H1 (cell line): ENCODE measurements at regions not wholly inside any gene's neighbourhood (a gene's known extent, or its start where the extent isn't known, plus 50 kb on each side); places are given as distances from the start of the nearest gene placed in this dataset.

Experiments used
- CTCF ChIA-PET: fragments of 300-600 bp; sonication (Branson Sonifier 250); formaldehyde crosslinking; loops from one replicate; lab custom pipeline; 2021; ENCODE audit not compliant: partially characterized antibody; lab: Charles Lee
- POLR2A ChIA-PET: fragments of 300-600 bp; sonication (Branson Sonifier 250); formaldehyde crosslinking; loops from one replicate; lab custom pipeline; 2021; ENCODE audit warnings: inconsistent platforms; ENCODE audit not compliant: partially characterized antibody; lab: Charles Lee
- DNase-seq, 2 experiments: peaks; one replicate each; pipeline versions ENCODE4 v3.0.0 to v3.0.0-alpha.2; 2010 to 2022; ENCODE audit warnings: low spot score in 2 of 2, low read depth in 1 of 2, mixed read lengths in 1 of 2
- FAIRE-seq: peaks from 2 replicates; lab custom pipeline; 2011; peaks lifted over from hg19 to GRCh38; lab: Jason Lieb, UNC
- H2AFZ ChIP-seq: 2 replicates; pipeline ENCODE4 v1.8.1; 2012; ENCODE audit warnings: low read length, inconsistent platforms
- H2AK5ac ChIP-seq: 2 replicates; pipeline ENCODE4 v1.6.1; 2013; ENCODE audit warnings: low read depth, low read length
- H2BK120ac ChIP-seq: replicated peaks from 2 replicates; pipeline ENCODE3; 2013; ENCODE audit warnings: low read depth, low read length, inconsistent platforms
- H2BK12ac ChIP-seq: 2 replicates; pipeline ENCODE4 v1.6.1; 2013; ENCODE audit warnings: low read depth, low read length
- H2BK15ac ChIP-seq: 2 replicates; pipeline ENCODE4 v1.6.1; 2013; ENCODE audit warnings: low read length
- H2BK20ac ChIP-seq: 2 replicates; pipeline ENCODE4 v1.6.1; 2013; ENCODE audit warnings: low read length
- H2BK5ac ChIP-seq: 2 replicates; pipeline ENCODE4 v1.6.1; 2013; ENCODE audit warnings: low read depth, low read length
- H3K14ac ChIP-seq: 2 replicates; pipeline ENCODE4 v1.6.1; 2013; ENCODE audit warnings: inconsistent platforms; ENCODE audit not compliant: insufficient read length
- H3K18ac ChIP-seq: 2 replicates; pipeline ENCODE4 v1.6.1; 2013; ENCODE audit warnings: low read length; ENCODE audit errors: extremely low read depth
- H3K23ac ChIP-seq: 2 replicates; pipeline ENCODE4 v1.6.1; 2013; ENCODE audit warnings: inconsistent platforms; ENCODE audit not compliant: insufficient read length
- H3K23me2 ChIP-seq: 2 replicates; pipeline ENCODE4 v1.6.1; 2013; ENCODE audit warnings: low read depth, low read length
- H3K27ac ChIP-seq: 2 replicates; pipeline ENCODE4 v1.6.1; 2011; ENCODE audit warnings: low read depth, low read length, inconsistent platforms
- H3K27me3 ChIP-seq, 4 experiments: replicated peaks in 1 of 4; 1 replicate in 1 of 4; 2 replicates in 3 of 4; pipeline versions ENCODE4 v1.6.1 to v1.8.1; 2011 to 2013; ENCODE audit warnings: low read length in 3 of 4, mild to moderate bottlenecking in 3 of 4, inconsistent platforms in 2 of 4, mixed read lengths in 2 of 4, moderate library complexity in 1 of 4; ENCODE audit not compliant: control insufficient read depth in 3 of 4, insufficient read depth in 3 of 4; ENCODE audit errors: extremely low read depth in 1 of 4
- H3K36me3 ChIP-seq, 4 experiments: 2 replicates each; pipeline versions ENCODE4 v1.6.1 to v1.8.1; 2011 to 2013; ENCODE audit warnings: mild to moderate bottlenecking in 4 of 4, low read length in 3 of 4, moderate library complexity in 2 of 4, control low read depth in 1 of 4, inconsistent platforms in 1 of 4; ENCODE audit not compliant: insufficient read depth in 4 of 4, control insufficient read depth in 2 of 4
- H3K4ac ChIP-seq: replicated peaks from 2 replicates; pipeline ENCODE3; 2013; ENCODE audit warnings: low read length, low read depth, mixed read lengths, inconsistent platforms; ENCODE audit not compliant: insufficient read length
- H3K4me1 ChIP-seq, 4 experiments: replicated peaks in 1 of 4; 1 replicate in 1 of 4; 2 replicates in 3 of 4; pipeline versions ENCODE4 v1.6.1 to v1.8.1; 2011 to 2013; ENCODE audit warnings: low read length in 3 of 4, inconsistent platforms in 2 of 4, mixed read lengths in 1 of 4; ENCODE audit not compliant: insufficient read depth in 4 of 4, control insufficient read depth in 3 of 4
- H3K4me2 ChIP-seq, 2 experiments: 2 replicates each; pipeline versions ENCODE4 v1.6.1 to v1.8.1; 2011 to 2013; ENCODE audit warnings: low read depth in 2 of 2, low read length in 2 of 2, control low read depth in 1 of 2, inconsistent platforms in 1 of 2, mild to moderate bottlenecking in 1 of 2; ENCODE audit not compliant: insufficient read depth in 1 of 2
- H3K4me3 ChIP-seq, 4 experiments: fragments of 200-600, 300-600 bp in 1 of 4; sonication (generic), shearing (Covaris generic), sonication (Bioruptor Twin) in 1 of 4; 2 replicates each; pipeline versions ENCODE4 v1.5.1 to v1.8.1; 2011 to 2016; ENCODE audit warnings: low read length in 4 of 4, low read depth in 3 of 4, control low read depth in 2 of 4, inconsistent platforms in 2 of 4, mild to moderate bottlenecking in 2 of 4, mixed read lengths in 1 of 4, moderate library complexity in 1 of 4; ENCODE audit not compliant: insufficient read depth in 2 of 4; ENCODE audit errors: extremely low read depth in 1 of 4
- H3K56ac ChIP-seq: replicated peaks from 2 replicates; pipeline ENCODE3; 2013; ENCODE audit warnings: low read depth, mild to moderate bottlenecking, mixed read lengths, low read length, inconsistent platforms; ENCODE audit not compliant: insufficient read length
- H3K79me1 ChIP-seq: 2 replicates; pipeline ENCODE4 v1.6.1; 2013; ENCODE audit warnings: low read depth, low read length, control low read depth
- H3K79me2 ChIP-seq, 2 experiments: 2 replicates each; pipeline versions ENCODE4 v1.6.1 to v1.8.1; 2012 to 2013; ENCODE audit warnings: low read length in 2 of 2, mild to moderate bottlenecking in 2 of 2, inconsistent platforms in 1 of 2; ENCODE audit not compliant: insufficient read depth in 2 of 2, control insufficient read depth in 1 of 2
- H3K9ac ChIP-seq, 4 experiments: replicated peaks in 1 of 4; 1 replicate in 1 of 4; 2 replicates in 3 of 4; pipeline versions ENCODE4 v1.6.1 to v1.8.1; 2011 to 2013; ENCODE audit warnings: low read depth in 3 of 4, low read length in 3 of 4, control low read depth in 2 of 4, mild to moderate bottlenecking in 2 of 4, moderate library complexity in 2 of 4, inconsistent platforms in 1 of 4; ENCODE audit errors: extremely low read depth in 1 of 4
- H3K9me3 ChIP-seq, 2 experiments: 2 replicates each; pipeline versions ENCODE4 v1.6.1 to v1.8.1; 2012 to 2013; ENCODE audit warnings: mild to moderate bottlenecking in 2 of 2, moderate library complexity in 2 of 2, control low read depth in 1 of 2, inconsistent platforms in 1 of 2, low read depth in 1 of 2, low read length in 1 of 2, mixed read lengths in 1 of 2; ENCODE audit not compliant: insufficient read depth in 2 of 2
- H4K20me1 ChIP-seq, 2 experiments: replicated peaks in 1 of 2; 2 replicates each; pipeline versions ENCODE3 to v1.8.1; 2011 to 2013; ENCODE audit warnings: inconsistent platforms in 2 of 2, low read length in 2 of 2, mild to moderate bottlenecking in 1 of 2; ENCODE audit not compliant: insufficient read depth in 2 of 2, control insufficient read depth in 1 of 2
- H4K5ac ChIP-seq: 2 replicates; pipeline ENCODE4 v1.6.1; 2013; ENCODE audit warnings: low read length, low read depth, mixed read lengths, inconsistent platforms; ENCODE audit not compliant: insufficient read length
- H4K8ac ChIP-seq: 2 replicates; pipeline ENCODE4 v1.8.0; 2013; ENCODE audit warnings: mild to moderate bottlenecking, moderate library complexity, low read length, inconsistent platforms; ENCODE audit not compliant: insufficient read depth; ENCODE audit errors: extremely low read depth
- H4K91ac ChIP-seq: replicated peaks from 2 replicates; pipeline ENCODE3; 2013; ENCODE audit warnings: low read length, mixed read lengths, inconsistent platforms; ENCODE audit not compliant: insufficient read length
- EP300 ChIP-seq, 2 experiments: IDR thresholded peaks; 1 replicate in 1 of 2; 2 replicates in 1 of 2; pipeline ENCODE4 v1.6.1; 2011 to 2012; ENCODE audit warnings: low read depth in 2 of 2, low read length in 2 of 2, mild to moderate bottlenecking in 2 of 2, borderline replicate concordance in 1 of 2, inconsistent platforms in 1 of 2, moderate library complexity in 1 of 2
- GTF2F1 ChIP-seq: IDR thresholded peaks from 2 replicates; pipeline ENCODE4 v1.6.1; 2012; ENCODE audit warnings: low read depth, low read length, improper control_type of control experiment, borderline replicate concordance
- JUND ChIP-seq: IDR thresholded peaks from 2 replicates; pipeline ENCODE4 v1.6.1; 2011; ENCODE audit warnings: mild to moderate bottlenecking, improper control_type of control experiment, low read length
- KDM1A ChIP-seq: fragments of 200-600, 300-600 bp; sonication (generic); IDR thresholded peaks from 2 replicates; pipeline ENCODE4 v1.7.1; 2016; ENCODE audit warnings: mild to moderate bottlenecking, low read length, borderline replicate concordance
- NRF1 ChIP-seq: IDR thresholded peaks from 2 replicates; pipeline ENCODE4 v1.6.1; 2011; ENCODE audit warnings: mild to moderate bottlenecking, low read depth, low read length, improper control_type of control experiment
- RNF2 ChIP-seq: fragments of 200-900, 300-1000 bp; sonication (generic); IDR thresholded peaks from 2 replicates; pipeline ENCODE4 v1.7.1; 2016; ENCODE audit warnings: borderline replicate concordance, low read depth, mild to moderate bottlenecking, antibody characterized with exemption, low read length; ENCODE audit not compliant: poor library complexity, severe bottlenecking; ENCODE audit errors: missing control alignments
- SIRT6 ChIP-seq: IDR thresholded peaks from one replicate; pipeline ENCODE4 v1.7.1; 2012; ENCODE audit warnings: low read length, inconsistent platforms
- SRF ChIP-seq: IDR thresholded peaks from 2 replicates; pipeline ENCODE4 v1.6.1; 2011; ENCODE audit warnings: mild to moderate bottlenecking, low read depth, low read length, moderate library complexity
- TAF7 ChIP-seq: optimal IDR thresholded peaks from 2 replicates; pipeline ENCODE3; 2011; ENCODE audit warnings: low read depth, mild to moderate bottlenecking, inconsistent platforms, low read length, moderate library complexity, borderline replicate concordance
- USF2 ChIP-seq: IDR thresholded peaks from 2 replicates; pipeline ENCODE4 v1.6.1; 2011; ENCODE audit warnings: low read length, improper control_type of control experiment
- WGBS, 2 experiments: shearing (Covaris generic) in 1 of 2; methylation state at CpG; one replicate each; pipeline versions ENCODE4 v1.1.6 to v1.1.7; 2013 to 2015; ENCODE audit warnings: low lambda C conversion rate in 2 of 2, mixed read lengths in 2 of 2, inconsistent platforms in 1 of 2, low coverage in 1 of 2, missing lambda C conversion rate in 1 of 2; ENCODE audit not compliant: insufficient replicate concordance in 2 of 2, insufficient coverage in 1 of 2, insufficient read length in 1 of 2; ENCODE audit errors: extremely low coverage in 1 of 2, missing lambda C conversion rate in 1 of 2; 5-methylcytosine and 5-hydroxymethylcytosine counted together
- TF ChIP-seq, protein P1 (sequence below): IDR thresholded peaks from 2 replicates; pipeline ENCODE4 v1.6.1; 2011; ENCODE audit warnings: low read depth, mild to moderate bottlenecking, low read length; ENCODE audit not compliant: insufficient read depth

DNA sequence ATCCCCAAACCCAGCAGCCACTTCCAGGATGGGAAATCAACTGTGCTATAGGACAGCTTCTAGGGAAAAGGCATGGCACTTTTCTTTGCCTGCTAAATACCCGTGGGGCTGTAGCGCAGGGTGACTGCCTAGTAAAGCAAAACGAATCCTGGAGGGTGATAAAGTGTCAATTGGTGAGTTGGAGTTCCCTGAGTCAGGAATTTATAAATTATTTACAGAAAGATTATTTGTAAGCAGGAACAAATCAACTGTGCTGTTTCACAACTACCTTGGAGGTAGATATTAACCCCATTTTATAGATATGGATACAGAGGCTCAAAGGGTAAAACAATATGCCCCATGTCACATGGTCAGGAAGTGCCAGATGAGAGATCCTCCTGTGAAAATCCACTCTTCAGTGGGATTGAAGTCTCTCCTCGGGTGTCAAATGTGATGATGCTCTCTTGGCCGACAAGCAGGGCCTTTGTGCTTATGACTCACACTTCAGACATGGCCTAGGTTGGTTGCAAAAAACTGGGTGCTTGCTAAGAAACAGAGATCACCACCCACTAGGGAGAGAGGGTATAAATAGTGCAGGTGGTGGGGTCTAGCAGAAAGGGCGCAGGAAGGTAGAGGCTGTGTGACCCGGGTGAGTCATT, 383.2 kb upstream of the ZMIZ1 start:
- Histone ChIP-seq H3K14ac (no peak overlapping the region), H4K5ac (no peak overlapping the region), H2AK5ac (no peak overlapping the region), H3K4ac (no peak overlapping the region), H2BK12ac (no peak overlapping the region), H2AFZ (no peak overlapping the region), H3K56ac (no peak overlapping the region), H3K9me3 (peaks cover 15 to 18% of the 10 kb centered on the region in 2 experiments), H3K36me3 (no peaks in the 10 kb centered on the region), H3K4me2 (no peak overlapping the region), H4K91ac (no peak overlapping the region), H3K4me3 (no peak overlapping the region), H3K9ac (no peak overlapping the region), H3K23me2 (0 out of 2 replicates have a peak, but pooled peaks cover 2% of the 10 kb centered on the region), H2BK5ac (no peak overlapping the region), H2BK20ac (no peak overlapping the region), H2BK120ac (no peak overlapping the region), H4K20me1 (peaks cover 0 to 4% of the 10 kb centered on the region in 2 experiments), H3K23ac (no peak overlapping the region), H3K4me1 (peaks cover 0 to 5% (median 3%) of the 10 kb centered on the region in 4 experiments; a peak in 3 of 7 replicates), H3K18ac (no peak overlapping the region), H3K79me1 (no peaks in the 10 kb centered on the region), H3K79me2 (no peaks in the 10 kb centered on the region), H3K27ac (no peak overlapping the region), H3K27me3 (no peaks in the 10 kb centered on the region; a peak in 1 of 7 replicates), H4K8ac (no peak overlapping the region), H2BK15ac (no peak overlapping the region)
- ChIA-PET POLR2A (interaction anchor here (0.6 kb wide), 1 partner anchor 689 kb away, joined by 3 read pairs; no protein-coding TSS in a partner anchor), CTCF (interaction anchor here (1.5 to 1.6 kb wide), 2 partner anchors 20 to 21 kb away, joined by 5 to 7 read pairs; no protein-coding TSS in a partner anchor)
- WGBS, 2 experiments: 86% methylated on average over 7 of the region's 7 CpGs; no CpG with 5 or more reads in 1 of the 2 experiments
- FAIRE-seq (no peak), DNase-seq (no peak)
- no peak for TF ChIP-seq SRF
- TF ChIP-seq TAF7: no peak
- TF ChIP-seq KDM1A: no peak
- TF ChIP-seq RNF2: no peak
- no peak for TF ChIP-seq NRF1
- no peak for TF ChIP-seq SIRT6
- no peak for TF ChIP-seq USF2
- TF ChIP-seq JUND: no peak
- no peak for TF ChIP-seq EP300 (IDR thresholded peaks at IDR 0.05; ENCODE audit: borderline replicate concordance in 1 of 2, low read depth in 2 of 2, low read length in 2 of 2)
- TF ChIP-seq GTF2F1: no peak
- TF ChIP-seq, protein P1, sequence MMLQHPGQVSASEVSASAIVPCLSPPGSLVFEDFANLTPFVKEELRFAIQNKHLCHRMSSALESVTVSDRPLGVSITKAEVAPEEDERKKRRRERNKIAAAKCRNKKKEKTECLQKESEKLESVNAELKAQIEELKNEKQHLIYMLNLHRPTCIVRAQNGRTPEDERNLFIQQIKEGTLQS: no peak
